GM23338 (cell line): ENCODE measurements at regions not wholly inside any gene's neighbourhood (a gene's known extent, or its start where the extent isn't known, plus 50 kb on each side); places are given as distances from the start of the nearest gene placed in this dataset.

Experiments used
- CREB1 ChIP-seq: fragments of 250-450 bp; sonication (Bioruptor Pico); IDR thresholded peaks from 2 replicates; pipeline ENCODE4 v1.5.0; 2020; ENCODE audit warnings: low read depth, mild to moderate bottlenecking, moderate library complexity
- JUNB ChIP-seq: IDR thresholded peaks from one replicate; pipeline ENCODE4 v1.6.1; 2016; ENCODE audit warnings: antibody characterized with exemption; ENCODE audit not compliant: unreplicated experiment
- POLR2AphosphoS5 ChIP-seq: IDR thresholded peaks from 2 replicates; pipeline ENCODE4 v1.6.1; 2016; ENCODE audit warnings: antibody characterized with exemption, low read depth
- STAT1 ChIP-seq: IDR thresholded peaks from one replicate; pipeline ENCODE4 v1.6.1; 2016; ENCODE audit warnings: antibody characterized with exemption; ENCODE audit not compliant: unreplicated experiment
- ZNF114 ChIP-seq: fragments of 250-450 bp; sonication (Bioruptor Pico); IDR thresholded peaks from 2 replicates; pipeline ENCODE4 v1.5.0; 2020; ENCODE audit warnings: mild to moderate bottlenecking, moderate library complexity
- ZNF331 ChIP-seq: fragments of 250-450 bp; sonication (Bioruptor Pico); IDR thresholded peaks from 2 replicates; pipeline ENCODE4 v1.5.0; 2020; ENCODE audit warnings: low read depth, mild to moderate bottlenecking, moderate library complexity
- ZNF462 ChIP-seq: fragments of 250-450 bp; sonication (Bioruptor Pico); IDR thresholded peaks from 2 replicates; pipeline ENCODE4 v1.5.0; 2020; ENCODE audit warnings: mild to moderate bottlenecking, moderate library complexity
- TF ChIP-seq, protein P1 (sequence below): IDR thresholded peaks from one replicate; pipeline ENCODE4 v1.6.1; 2018; ENCODE audit warnings: antibody characterized with exemption; ENCODE audit not compliant: unreplicated experiment

DNA sequence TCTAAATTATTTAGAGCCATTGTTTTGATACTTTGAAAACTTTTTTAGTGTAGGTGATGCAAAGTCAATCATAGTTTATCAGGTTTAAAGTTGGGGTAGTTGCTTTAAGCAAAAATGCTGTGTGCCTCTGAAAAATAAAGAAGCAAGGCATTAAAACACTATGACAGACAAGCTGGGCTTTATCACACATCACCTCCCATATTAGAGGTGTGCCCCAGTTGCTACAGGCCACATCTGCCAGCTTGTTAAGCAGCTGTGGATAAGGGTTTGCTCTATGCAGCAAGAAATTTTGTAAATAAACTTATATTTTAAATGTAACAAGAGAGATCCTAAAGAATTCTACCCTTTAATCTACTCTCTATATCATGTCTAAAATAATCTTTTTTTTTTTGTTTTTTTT lies 255.8 kb downstream of the B3GLCT start (continued):
- TF ChIP-seq, protein P1, sequence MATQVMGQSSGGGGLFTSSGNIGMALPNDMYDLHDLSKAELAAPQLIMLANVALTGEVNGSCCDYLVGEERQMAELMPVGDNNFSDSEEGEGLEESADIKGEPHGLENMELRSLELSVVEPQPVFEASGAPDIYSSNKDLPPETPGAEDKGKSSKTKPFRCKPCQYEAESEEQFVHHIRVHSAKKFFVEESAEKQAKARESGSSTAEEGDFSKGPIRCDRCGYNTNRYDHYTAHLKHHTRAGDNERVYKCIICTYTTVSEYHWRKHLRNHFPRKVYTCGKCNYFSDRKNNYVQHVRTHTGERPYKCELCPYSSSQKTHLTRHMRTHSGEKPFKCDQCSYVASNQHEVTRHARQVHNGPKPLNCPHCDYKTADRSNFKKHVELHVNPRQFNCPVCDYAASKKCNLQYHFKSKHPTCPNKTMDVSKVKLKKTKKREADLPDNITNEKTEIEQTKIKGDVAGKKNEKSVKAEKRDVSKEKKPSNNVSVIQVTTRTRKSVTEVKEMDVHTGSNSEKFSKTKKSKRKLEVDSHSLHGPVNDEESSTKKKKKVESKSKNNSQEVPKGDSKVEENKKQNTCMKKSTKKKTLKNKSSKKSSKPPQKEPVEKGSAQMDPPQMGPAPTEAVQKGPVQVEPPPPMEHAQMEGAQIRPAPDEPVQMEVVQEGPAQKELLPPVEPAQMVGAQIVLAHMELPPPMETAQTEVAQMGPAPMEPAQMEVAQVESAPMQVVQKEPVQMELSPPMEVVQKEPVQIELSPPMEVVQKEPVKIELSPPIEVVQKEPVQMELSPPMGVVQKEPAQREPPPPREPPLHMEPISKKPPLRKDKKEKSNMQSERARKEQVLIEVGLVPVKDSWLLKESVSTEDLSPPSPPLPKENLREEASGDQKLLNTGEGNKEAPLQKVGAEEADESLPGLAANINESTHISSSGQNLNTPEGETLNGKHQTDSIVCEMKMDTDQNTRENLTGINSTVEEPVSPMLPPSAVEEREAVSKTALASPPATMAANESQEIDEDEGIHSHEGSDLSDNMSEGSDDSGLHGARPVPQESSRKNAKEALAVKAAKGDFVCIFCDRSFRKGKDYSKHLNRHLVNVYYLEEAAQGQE = no peak
- TF ChIP-seq ZNF114 (no peak), JUNB (no peak), ZNF462 (CRISPR knock-in tag) (no peak), POLR2AphosphoS5 (no peak), CREB1 (CRISPR knock-in tag) (no peak), ZNF331 (CRISPR knock-in tag) (no peak), STAT1 (no peak)
